HG02623 (cell line): ENCODE measurements at regions not wholly inside any gene's neighbourhood (a gene's known extent, or its start where the extent isn't known, plus 50 kb on each side); places are given as distances from the start of the nearest gene placed in this dataset.

ENCODE experiments used
- ATAC-seq: cut with Tn5 transposase; IDR thresholded peaks from one replicate; pipeline ENCODE4 v1.9.1; 2021; ENCODE audit warnings: moderate library complexity; ENCODE audit not compliant: unreplicated experiment

GRCh38 chr15:93252780-93253179 lies 163.8 kb upstream of the RGMA start:
- ATAC-seq = no peak

GRCh38 chr15:93250950-93251349 lies 161.9 kb upstream of the RGMA start:
- no peak for ATAC-seq

GRCh38 chr15:93250209-93250608 lies 161.2 kb upstream of the RGMA start:
- ATAC-seq = no peak

- no peak for ATAC-seq
Observed at GRCh38 chr15:93249623-93250022, 160.6 kb upstream of the RGMA start.

- no peak for ATAC-seq
Observed at GRCh38 chr15:93247466-93248121, 158.6 kb upstream of the RGMA start.

GRCh38 chr15:93246266-93247242 lies 157.5 kb upstream of the RGMA start:
- no peak for ATAC-seq

- ATAC-seq = no peak
Observed at GRCh38 chr15:93245661-93246042, 156.6 kb upstream of the RGMA start.

- no peak for ATAC-seq
Observed at GRCh38 chr15:93244696-93245660, 156.0 kb upstream of the RGMA start.

- no peak for ATAC-seq
Observed at GRCh38 chr15:93243573-93243972, 154.6 kb upstream of the RGMA start.

- no peak for ATAC-seq
Observed at GRCh38 chr15:93241696-93242585, 152.9 kb upstream of the RGMA start.

- ATAC-seq = no peak
Observed at GRCh38 chr15:93239993-93240392, 151.0 kb upstream of the RGMA start.

GRCh38 chr15:93239591-93239990 lies 150.6 kb upstream of the RGMA start:
- ATAC-seq = no peak

GRCh38 chr15:93238641-93239040 lies 149.6 kb upstream of the RGMA start:
- no peak for ATAC-seq

- ATAC-seq = no peak
Observed at GRCh38 chr15:93235926-93236780, 147.1 kb upstream of the RGMA start.

- no peak for ATAC-seq
Observed at GRCh38 chr15:93235269-93235668, 146.3 kb upstream of the RGMA start.

GRCh38 chr15:93233710-93234109 lies 144.7 kb upstream of the RGMA start:
- ATAC-seq = no peak

GRCh38 chr15:93232845-93233244 lies 143.8 kb upstream of the RGMA start:
- ATAC-seq = no peak

- ATAC-seq = no peak
Observed at GRCh38 chr15:93231994-93232393, 143.0 kb upstream of the RGMA start.

GRCh38 chr15:93231261-93231925 lies 142.4 kb upstream of the RGMA start:
- no peak for ATAC-seq
